NCI-H2029 treated with DMSO at 0.1 percent for 48 hours (cell line): ENCODE measurements at regions not wholly inside any gene's neighbourhood (a gene's known extent, or its start where the extent isn't known, plus 50 kb on each side); places are given as distances from the start of the nearest gene placed in this dataset.

Experiments used
- DNase-seq: peaks from one replicate; lab custom pipeline; 2025; lab: John Stamatoyannopoulos, UW

GRCh38 chr12:107347261-107347660, 253.9 kb upstream of the CRY1 start:
- no peak for DNase-seq

- peak; percentile 11 for DNase-seq
These were observed 255.8 kb upstream of the CRY1 start for GRCh38 chr12:107349008-107349747.

GRCh38 chr12:107349839-107350238, 256.5 kb upstream of the CRY1 start:
- DNase-seq: no peak

- no peak for DNase-seq
These were observed 257.8 kb upstream of the CRY1 start for GRCh38 chr12:107351109-107351508.

- DNase-seq: no peak
These were observed 258.4 kb upstream of the CRY1 start for GRCh38 chr12:107351713-107352112.

- DNase-seq: no peak
These were observed 259.2 kb upstream of the CRY1 start for GRCh38 chr12:107352347-107353081.

GRCh38 chr12:107353312-107353711, 260.0 kb upstream of the CRY1 start:
- no peak for DNase-seq

- no peak for DNase-seq
These were observed 261.7 kb upstream of the CRY1 start for GRCh38 chr12:107355004-107355565.

GRCh38 chr12:107355612-107356011, 262.3 kb upstream of the CRY1 start:
- no peak for DNase-seq

- DNase-seq: no peak
These were observed 263.1 kb upstream of the CRY1 start for GRCh38 chr12:107356266-107356936.

GRCh38 chr12:107356937-107357295, 263.6 kb upstream of the CRY1 start:
- DNase-seq: no peak

- no peak for DNase-seq
These were observed 266.0 kb upstream of the CRY1 start for GRCh38 chr12:107359382-107359781.

- DNase-seq: no peak
These were observed 266.7 kb upstream of the CRY1 start for GRCh38 chr12:107360033-107360432.

GRCh38 chr12:107360482-107360881, 267.1 kb upstream of the CRY1 start:
- DNase-seq: no peak

GRCh38 chr12:107361970-107362369, 268.6 kb upstream of the CRY1 start:
- DNase-seq: no peak

GRCh38 chr12:107362960-107363359, 269.6 kb upstream of the CRY1 start:
- DNase-seq: no peak

- no peak for DNase-seq
These were observed 271.6 kb upstream of the CRY1 start for GRCh38 chr12:107364875-107365518.

GRCh38 chr12:107365703-107366102, 272.4 kb upstream of the CRY1 start:
- DNase-seq: no peak

GRCh38 chr12:107366322-107366721, 273.0 kb upstream of the CRY1 start:
- no peak for DNase-seq

- DNase-seq: no peak
These were observed 275.2 kb upstream of the CRY1 start for GRCh38 chr12:107368586-107368985.

GRCh38 chr12:107369006-107369405, 275.7 kb upstream of the CRY1 start:
- DNase-seq: no peak

GRCh38 chr12:107369679-107370078, 276.3 kb upstream of the CRY1 start:
- no peak for DNase-seq
